IMR-90 (cell line): ENCODE measurements at regions not wholly inside any gene's neighbourhood (a gene's known extent, or its start where the extent isn't known, plus 50 kb on each side); places are given as distances from the start of the nearest gene placed in this dataset. TPM values are rescaled to one million over a fixed set of nuclear protein-coding genes. Genes with fewer than 3 reads are reported as not detected.

Experiments
- CHD1 ChIP-seq: IDR thresholded peaks from 2 replicates; pipeline ENCODE4 v1.6.1; 2012; ENCODE audit warnings: low read depth, low read length, improper control_type of control experiment
- microRNA-seq, 2 experiments: library from miRNA; stranded (forward) in 1 of 2; unstranded in 1 of 2; fragments of 10-50 nt in 1 of 2; fragments of <30 nt in 1 of 2; gene quantifications in 1 of 2; microRNA quantifications in 1 of 2; one replicate each; pipeline versions ENCODE3 to v1.1.0; 2013 to 2020; ENCODE audit not compliant: insufficient read depth in 1 of 2, insufficient read length in 1 of 2, unreplicated experiment in 1 of 2
- small RNA-seq, 5 experiments: library from RNA; depleted of rRNA; stranded (forward); fragments of <200 nt; gene quantifications; one replicate each; pipeline ENCODE3, GENCODE V24; 2012

GRCh38 chr22:22032099-22032905 lies 49.7 kb upstream of the TOP3B start (continued):
- no peak for TF ChIP-seq CHD1

Small RNA genes lying in the stretch of these regions (microRNA-seq; reads per million reads assigned to microRNA genes)
- not detected for gene AC245452.3 (ENCODE audit: insufficient read depth, insufficient read length)
- gene AC245517.3 (ENCODE audit: insufficient read depth, insufficient read length) = not detected
- not detected for gene AC245517.5 (ENCODE audit: insufficient read depth, insufficient read length)
- not detected for gene IGLVIV-59 (ENCODE audit: insufficient read depth, insufficient read length)

Small RNA genes lying in the stretch of these regions (small RNA-seq; reads per million reads assigned to genes)
- 0 reads per million in 5 experiments for gene AC245452.3
- 0 reads per million in 5 experiments for gene AC245517.3
- 0 reads per million in 5 experiments for gene AC245517.5
- 0 reads per million in 5 experiments for gene IGLVIV-59
